Panc1 (cell line): ENCODE measurements at regions not wholly inside any gene's neighbourhood (a gene's known extent, or its start where the extent isn't known, plus 50 kb on each side); places are given as distances from the start of the nearest gene placed in this dataset.

ENCODE experiments used
- CTCF ChIP-seq: fragments of 450-650 bp; IDR thresholded peaks from 2 replicates; pipeline ENCODE4 v1.5.1; 2017; ENCODE audit warnings: mild to moderate bottlenecking
- POLR2AphosphoS5 ChIP-seq: IDR thresholded peaks from 2 replicates; pipeline ENCODE4 v1.6.1; 2012; ENCODE audit warnings: mild to moderate bottlenecking, low read depth, low read length, moderate library complexity

- TF ChIP-seq CTCF = no peak
- no peak for TF ChIP-seq POLR2AphosphoS5
Measured at GRCh38 chr4:38194047-38194602, 233.9 kb downstream of the PTTG2 start.
